Activated CD4-positive, alpha-beta T cell treated with anti-CD3 and anti-CD28 coated beads, Interleukin-2, amount 10 ng/mL, durations not matched to agents 7 days and 5 days (primary cell): ENCODE measurements at regions not wholly inside any gene's neighbourhood (a gene's known extent, or its start where the extent isn't known, plus 50 kb on each side); places are given as distances from the start of the nearest gene placed in this dataset.
"Not testable (repeated sequence)": the region's sequence is repeated elsewhere in the genome, so short reads cannot be mapped to it uniquely, and the experiment has no call there.

Source experiments
- CTCF ChIA-PET: fragments of 350-600 bp; sonication (Branson Sonifier 250); formaldehyde crosslinking; loops from one replicate; lab custom pipeline; 2021; ENCODE audit warnings: antibody characterized with exemption; lab: Charles Lee
- POLR2A ChIA-PET: fragments of 350-600 bp; sonication (Branson Sonifier 250); formaldehyde crosslinking; loops from one replicate; lab custom pipeline; 2021; ENCODE audit warnings: antibody characterized with exemption; lab: Charles Lee
- DNase-seq: peaks from one replicate; pipeline ENCODE4 v3.0.0-alpha.2; 2020
- H3K27ac Mint-ChIP-seq: one replicate; pipeline ENCODE4 v1.8.0; 2021; ENCODE audit warnings: mild to moderate bottlenecking, moderate library complexity, mixed read lengths
- H3K27me3 Mint-ChIP-seq: one replicate; pipeline ENCODE4 v1.8.0; 2021; ENCODE audit warnings: mixed read lengths
- H3K36me3 Mint-ChIP-seq: one replicate; pipeline ENCODE4 v1.8.0; 2021; ENCODE audit warnings: low read depth, mixed read lengths
- H3K4me1 Mint-ChIP-seq: one replicate; pipeline ENCODE4 v1.8.0; 2021; ENCODE audit warnings: mixed read lengths
- H3K4me3 Mint-ChIP-seq: one replicate; pipeline ENCODE4 v1.8.0; 2021; ENCODE audit warnings: mild to moderate bottlenecking, moderate library complexity, mixed read lengths
- H3K9me3 Mint-ChIP-seq: one replicate; pipeline ENCODE4 v1.8.0; 2021; ENCODE audit warnings: mixed read lengths

GRCh38 chr18:22510697-22511096 is 93.0 kb upstream of the CTAGE1 start:
- no peak for DNase-seq
- H3K4me3 Mint-ChIP-seq: no peak overlapping the region
- H3K27me3 Mint-ChIP-seq: no peaks in the 10 kb centered on the region
- H3K36me3 Mint-ChIP-seq: no peaks in the 10 kb centered on the region
- CTCF ChIA-PET: no interaction called here
- no peak overlapping the region for H3K27ac Mint-ChIP-seq
- H3K4me1 Mint-ChIP-seq: no peaks in the 10 kb centered on the region
- H3K9me3 Mint-ChIP-seq: no peaks in the 10 kb centered on the region
- POLR2A ChIA-PET: no interaction called here

DNA sequence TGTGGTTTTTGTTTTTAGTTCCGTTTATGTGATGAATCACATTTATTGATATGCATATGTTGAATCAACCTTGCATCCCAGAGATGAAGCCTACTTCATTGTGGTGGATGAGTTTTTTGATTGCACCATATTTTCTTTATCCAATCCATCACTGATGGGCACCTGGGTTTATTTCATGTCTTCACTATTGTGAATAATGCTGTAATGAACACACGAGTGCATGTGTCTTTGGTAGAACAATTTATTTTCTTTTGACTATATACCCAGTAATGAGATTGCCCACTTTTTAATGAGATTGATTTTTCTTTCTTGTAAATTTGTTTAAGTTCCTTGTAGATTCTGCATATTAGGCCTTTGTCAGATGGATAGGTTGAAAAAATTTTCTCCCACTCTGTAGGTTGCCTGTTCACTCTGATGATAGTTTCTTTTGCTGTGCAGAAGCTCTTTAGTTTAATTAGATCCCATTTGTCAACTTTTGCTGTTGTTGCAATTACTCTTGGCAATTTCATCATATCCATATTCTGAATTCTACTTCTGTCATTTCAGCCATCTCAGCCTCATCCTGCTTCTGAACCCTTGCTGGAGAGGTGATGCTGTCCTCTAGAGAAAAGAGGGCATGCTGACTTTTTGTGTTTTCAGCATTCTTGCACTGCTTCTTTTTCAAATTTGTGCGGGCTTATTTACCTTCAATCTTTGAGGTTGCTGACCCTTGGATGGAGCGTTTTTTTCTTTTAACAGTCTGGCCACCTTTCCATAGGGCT is 96.2 kb upstream of the CTAGE1 start:
- Mint-ChIP-seq H3K9me3 (no peaks in the 10 kb centered on the region), H3K27me3 (no peaks in the 10 kb centered on the region), H3K27ac (no peak overlapping the region), H3K4me1 (no peaks in the 10 kb centered on the region), H3K36me3 (no peaks in the 10 kb centered on the region), H3K4me3 (no peak overlapping the region)
- CTCF ChIA-PET: no interaction called here
- DNase-seq: no peak
- POLR2A ChIA-PET: no interaction called here

DNA sequence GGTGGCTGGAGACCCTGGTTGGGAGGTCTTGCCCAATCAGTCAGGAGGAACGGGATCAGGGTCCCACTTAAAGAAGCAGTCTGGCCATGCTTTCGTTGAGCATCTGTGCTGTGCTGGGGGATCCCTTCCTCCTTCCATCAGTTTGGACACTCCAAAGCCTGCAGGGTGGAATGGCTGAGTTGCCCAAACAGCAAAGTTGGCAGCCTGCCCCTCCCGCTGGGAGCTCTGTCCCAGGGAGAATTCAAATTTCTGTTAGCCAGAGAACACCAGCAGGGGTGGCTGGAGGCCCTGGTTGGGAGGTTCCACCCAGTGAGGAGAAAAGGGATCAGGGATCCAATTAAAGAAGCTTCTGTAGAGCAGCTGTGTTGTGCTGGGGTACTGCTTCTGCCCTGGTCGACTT is 96.9 kb upstream of the CTAGE1 start:
- DNase-seq: no peak
- no peaks in the 10 kb centered on the region for H3K4me1 Mint-ChIP-seq
- POLR2A ChIA-PET: no interaction called here
- H3K4me3 Mint-ChIP-seq: no peak overlapping the region
- no peaks in the 10 kb centered on the region for H3K27me3 Mint-ChIP-seq
- H3K27ac Mint-ChIP-seq: no peak overlapping the region
- H3K36me3 Mint-ChIP-seq: no peaks in the 10 kb centered on the region
- no peaks in the 10 kb centered on the region for H3K9me3 Mint-ChIP-seq
- CTCF ChIA-PET: no interaction called here

- Mint-ChIP-seq H3K9me3 (no peaks in the 10 kb centered on the region), H3K27ac (no peak overlapping the region), H3K27me3 (no peaks in the 10 kb centered on the region), H3K4me1 (no peaks in the 10 kb centered on the region), H3K36me3 (no peaks in the 10 kb centered on the region), H3K4me3 (no peak overlapping the region)
- ChIA-PET CTCF (interaction anchor here (0.6 kb wide), 1 partner anchor 9 kb away, joined by 4 read pairs; no protein-coding TSS in a partner anchor), POLR2A (no interaction called here)
- no peak for DNase-seq
Measured at GRCh38 chr18:22515250-22515649, 97.5 kb upstream of the CTAGE1 start.

GRCh38 chr18:22517356-22517755 is 99.6 kb upstream of the CTAGE1 start:
- POLR2A ChIA-PET: no interaction called here
- no peaks in the 10 kb centered on the region for H3K4me1 Mint-ChIP-seq
- DNase-seq: no peak
- no peak overlapping the region for H3K4me3 Mint-ChIP-seq
- no peaks in the 10 kb centered on the region for H3K9me3 Mint-ChIP-seq
- H3K27me3 Mint-ChIP-seq: no peaks in the 10 kb centered on the region
- H3K27ac Mint-ChIP-seq: no peak overlapping the region
- CTCF ChIA-PET: no interaction called here
- no peaks in the 10 kb centered on the region for H3K36me3 Mint-ChIP-seq

DNA sequence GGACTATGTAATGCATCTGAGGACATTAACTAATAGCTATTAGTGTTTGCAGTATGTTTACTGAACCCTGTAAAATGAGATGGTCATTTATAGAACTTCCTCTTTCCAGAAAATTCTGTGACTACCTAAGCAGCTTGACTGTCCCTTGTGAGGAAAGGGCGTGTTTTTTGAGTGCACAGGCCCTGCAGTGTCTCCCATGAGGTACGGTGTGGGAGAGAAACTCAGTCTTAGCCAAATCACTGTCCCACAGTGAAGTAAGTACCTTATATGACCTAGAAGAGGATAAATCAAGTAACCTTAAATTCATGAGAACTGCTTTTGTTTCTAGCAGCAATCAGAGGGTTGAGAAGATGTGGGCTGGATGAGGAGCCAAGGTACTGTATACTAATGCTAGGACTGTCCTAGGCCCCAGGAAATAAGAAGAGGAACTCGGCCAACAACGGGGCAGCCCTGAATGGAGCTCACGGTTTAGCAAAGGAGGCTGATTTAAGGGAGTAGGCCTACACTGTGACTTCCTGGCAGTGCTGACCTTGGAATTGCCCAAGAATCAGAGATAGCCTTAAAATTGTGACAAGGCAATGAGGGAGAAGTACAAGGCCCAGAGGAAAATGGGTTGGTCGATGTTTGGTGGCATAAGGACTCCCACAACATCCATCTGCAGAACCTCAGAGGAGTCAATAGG is 103.5 kb upstream of the CTAGE1 start:
- H3K27me3 Mint-ChIP-seq: no peaks in the 10 kb centered on the region
- H3K4me1 Mint-ChIP-seq: no peaks in the 10 kb centered on the region
- CTCF ChIA-PET: no interaction called here
- H3K36me3 Mint-ChIP-seq: no peaks in the 10 kb centered on the region
- H3K9me3 Mint-ChIP-seq: no peaks in the 10 kb centered on the region
- no peak overlapping the region for H3K27ac Mint-ChIP-seq
- POLR2A ChIA-PET: no interaction called here
- no peak overlapping the region for H3K4me3 Mint-ChIP-seq
- DNase-seq: no peak

DNA sequence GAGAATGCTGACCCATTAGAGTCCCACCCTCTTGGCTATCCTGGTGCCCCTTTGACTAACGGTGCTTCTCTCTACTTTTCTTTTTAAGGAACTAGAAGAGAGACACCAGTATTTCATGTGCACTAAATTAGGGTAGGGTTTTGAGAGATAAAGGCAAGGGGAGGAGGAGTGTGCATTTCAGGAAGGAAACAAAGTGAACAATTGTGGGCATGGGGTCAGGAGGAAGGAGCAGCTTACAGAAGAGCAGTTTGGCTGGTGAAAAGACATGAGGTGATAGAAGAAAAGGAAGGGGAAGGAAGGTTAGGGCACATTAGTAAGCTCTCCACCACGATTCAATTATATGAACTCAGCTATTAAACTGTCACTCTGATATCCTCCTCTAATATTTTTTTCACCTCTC is 105.8 kb upstream of the CTAGE1 start:
- Mint-ChIP-seq H3K27ac (no peak overlapping the region), H3K27me3 (no peaks in the 10 kb centered on the region), H3K4me3 (no peak overlapping the region), H3K36me3 (no peaks in the 10 kb centered on the region), H3K9me3 (no peaks in the 10 kb centered on the region), H3K4me1 (no peaks in the 10 kb centered on the region)
- POLR2A ChIA-PET: no interaction called here
- CTCF ChIA-PET: no interaction called here
- no peak for DNase-seq

- Mint-ChIP-seq H3K4me3 (no peak overlapping the region), H3K9me3 (no peaks in the 10 kb centered on the region), H3K4me1 (no peaks in the 10 kb centered on the region), H3K27ac (no peak overlapping the region), H3K36me3 (no peaks in the 10 kb centered on the region), H3K27me3 (no peaks in the 10 kb centered on the region)
- ChIA-PET CTCF (no interaction called here), POLR2A (no interaction called here)
- no peak for DNase-seq
Measured at GRCh38 chr18:22524783-22525182, 107.1 kb upstream of the CTAGE1 start.

DNA sequence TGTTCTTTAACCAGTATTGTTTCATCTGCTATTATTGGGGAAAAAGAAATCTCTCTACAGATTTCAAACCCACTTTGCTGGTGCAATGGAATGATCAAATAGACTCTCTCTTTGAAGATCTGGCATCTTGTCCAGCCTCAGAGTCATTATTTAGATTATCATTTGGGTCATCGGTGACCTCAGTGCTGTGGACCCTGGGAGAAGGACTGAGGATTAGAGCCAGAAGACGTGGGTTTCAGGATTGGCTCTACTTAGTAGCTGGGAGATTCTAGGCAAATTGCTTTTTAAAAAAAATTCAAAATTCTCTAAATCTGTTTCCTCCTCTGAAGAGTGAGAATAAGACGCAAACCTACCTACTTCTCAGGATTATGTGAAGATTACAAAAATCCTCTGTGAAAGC is 107.6 kb upstream of the CTAGE1 start:
- Mint-ChIP-seq H3K4me1 (no peaks in the 10 kb centered on the region), H3K27ac (no peak overlapping the region), H3K36me3 (no peaks in the 10 kb centered on the region), H3K27me3 (no peaks in the 10 kb centered on the region), H3K9me3 (no peaks in the 10 kb centered on the region), H3K4me3 (no peak overlapping the region)
- ChIA-PET POLR2A (no interaction called here), CTCF (no interaction called here)
- no peak for DNase-seq

GRCh38 chr18:22525883-22526282 is 108.2 kb upstream of the CTAGE1 start:
- ChIA-PET POLR2A (no interaction called here), CTCF (no interaction called here)
- Mint-ChIP-seq H3K36me3 (no peaks in the 10 kb centered on the region), H3K9me3 (no peaks in the 10 kb centered on the region), H3K27ac (no peak overlapping the region), H3K27me3 (no peaks in the 10 kb centered on the region), H3K4me1 (no peaks in the 10 kb centered on the region), H3K4me3 (no peak overlapping the region)
- no peak for DNase-seq

DNA sequence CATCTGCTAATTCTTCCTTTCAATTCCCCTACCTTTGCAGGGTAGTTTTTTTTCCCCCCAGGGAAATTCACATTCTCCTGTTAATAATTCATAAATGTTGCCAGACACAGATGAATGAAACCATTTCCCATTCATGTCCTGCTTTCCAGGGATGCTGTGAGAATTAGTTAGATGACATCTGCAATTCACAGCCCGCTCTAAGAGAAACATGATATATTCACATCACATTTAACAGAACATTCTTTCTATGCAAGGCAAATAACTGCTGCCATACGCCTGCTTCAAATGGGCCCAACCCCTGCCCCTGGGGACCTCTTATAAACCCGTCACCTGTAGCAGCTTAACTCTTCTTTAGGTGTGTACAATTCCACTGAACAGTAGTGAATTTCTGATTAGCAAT is 110.6 kb upstream of the CTAGE1 start:
- Mint-ChIP-seq H3K9me3 (no peaks in the 10 kb centered on the region), H3K4me1 (no peaks in the 10 kb centered on the region), H3K27ac (no peak overlapping the region), H3K4me3 (no peak overlapping the region), H3K27me3 (no peaks in the 10 kb centered on the region), H3K36me3 (no peaks in the 10 kb centered on the region)
- no peak for DNase-seq
- ChIA-PET POLR2A (no interaction called here), CTCF (no interaction called here)

DNA sequence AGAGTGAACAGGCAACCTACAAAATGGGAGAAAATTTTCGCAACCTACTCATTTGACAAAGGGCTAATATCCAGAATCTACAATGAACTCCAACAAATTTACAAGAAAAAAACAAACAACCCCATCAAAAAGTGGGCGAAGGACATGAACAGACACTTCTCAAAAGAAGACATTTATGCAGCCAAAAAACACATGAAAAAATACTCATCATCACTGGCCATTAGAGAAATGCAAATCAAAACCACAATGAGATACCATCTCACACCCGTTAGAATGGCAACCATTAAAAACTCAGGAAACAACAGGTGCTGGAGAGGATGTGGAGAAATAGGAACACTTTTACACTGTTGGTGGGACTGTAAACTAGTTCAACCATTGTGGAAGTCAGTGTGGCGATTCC is 117.0 kb upstream of the CTAGE1 start:
- H3K27me3 Mint-ChIP-seq, H3K36me3 Mint-ChIP-seq, H3K9me3 Mint-ChIP-seq, CTCF ChIA-PET, H3K27ac Mint-ChIP-seq, H3K4me1 Mint-ChIP-seq, POLR2A ChIA-PET, H3K4me3 Mint-ChIP-seq, DNase-seq: not testable (repeated sequence)

GRCh38 chr18:22536558-22536957 is 118.8 kb upstream of the CTAGE1 start:
- Mint-ChIP-seq H3K36me3 (no peaks in the 10 kb centered on the region), H3K4me3 (no peak overlapping the region), H3K4me1 (no peaks in the 10 kb centered on the region), H3K27ac (no peak overlapping the region), H3K27me3 (no peaks in the 10 kb centered on the region), H3K9me3 (no peaks in the 10 kb centered on the region)
- no peak for DNase-seq
- POLR2A ChIA-PET: no interaction called here
- CTCF ChIA-PET: no interaction called here

GRCh38 chr18:22538426-22538825 is 120.7 kb upstream of the CTAGE1 start:
- ChIA-PET POLR2A (no interaction called here), CTCF (no interaction called here)
- Mint-ChIP-seq H3K27me3 (no peaks in the 10 kb centered on the region), H3K9me3 (no peaks in the 10 kb centered on the region), H3K4me1 (no peaks in the 10 kb centered on the region), H3K36me3 (no peaks in the 10 kb centered on the region), H3K4me3 (no peak overlapping the region), H3K27ac (no peak overlapping the region)
- DNase-seq: no peak
